ENCODE measurements at regions not wholly inside any gene's neighbourhood (a gene's known extent, or its start where the extent isn't known, plus 50 kb on each side); places are given as distances from the start of the nearest gene placed in this dataset.

GRCh38 chr20:52668626-52669025 is 303.5 kb upstream of the TSHZ2 start:
- ChIA-PET CTCF (ENCODE audit: partially characterized antibody) (interaction anchor here (1.2 kb wide), 1 partner anchor 356 kb away, joined by 3 read pairs; no protein-coding TSS in a partner anchor), POLR2A (ENCODE audit: partially characterized antibody) (no interaction called here)
- Histone ChIP-seq H3K4me1 (replicated peaks in 1 of 4; ENCODE audit: control insufficient read depth in 3 of 4, insufficient read depth in 4 of 4, low read length in 3 of 4) (no peaks in the 10 kb centered on the region), H2BK120ac (replicated peaks; ENCODE audit: low read depth, low read length) (no peak overlapping the region), H3K79me2 (ENCODE audit: control insufficient read depth in 1 of 2, insufficient read depth in 2 of 2, low read length in 2 of 2) (no peaks in the 10 kb centered on the region), H4K20me1 (replicated peaks in 1 of 2; ENCODE audit: control insufficient read depth in 1 of 2, insufficient read depth in 2 of 2, low read length in 2 of 2) (no peaks in the 10 kb centered on the region), H2BK12ac (ENCODE audit: low read depth, low read length) (no peak overlapping the region), H3K4ac (replicated peaks; ENCODE audit: insufficient read length, low read depth, low read length) (no peak overlapping the region), H4K91ac (replicated peaks; ENCODE audit: insufficient read length, low read length) (no peak overlapping the region), H3K9ac (replicated peaks in 1 of 4; ENCODE audit: extremely low read depth in 1 of 4, low read depth in 3 of 4, low read length in 3 of 4) (no peak overlapping the region), H3K18ac (ENCODE audit: extremely low read depth, low read length) (no peak overlapping the region), H3K27me3 (replicated peaks in 1 of 4; ENCODE audit: control insufficient read depth in 3 of 4, extremely low read depth in 1 of 4, insufficient read depth in 3 of 4, low read length in 3 of 4) (no peaks in the 10 kb centered on the region), H2BK20ac (ENCODE audit: low read length) (no peak overlapping the region), H3K36me3 (ENCODE audit: control insufficient read depth in 2 of 4, insufficient read depth in 4 of 4, low read length in 3 of 4) (no peaks in the 10 kb centered on the region; a peak in 1 of 8 replicates), H2BK15ac (ENCODE audit: low read length) (no peak overlapping the region), H4K5ac (ENCODE audit: insufficient read length, low read depth, low read length) (no peak overlapping the region), H2BK5ac (ENCODE audit: low read depth, low read length) (no peak overlapping the region), H3K79me1 (ENCODE audit: low read depth, low read length) (no peaks in the 10 kb centered on the region), H3K27ac (ENCODE audit: low read depth, low read length) (no peak overlapping the region), H3K4me3 (ENCODE audit: extremely low read depth in 1 of 4, insufficient read depth in 2 of 4, low read depth in 3 of 4, low read length in 4 of 4) (no peak overlapping the region), H3K23me2 (ENCODE audit: low read depth, low read length) (no peaks in the 10 kb centered on the region; the same call in 1 of the 2 replicates), H3K23ac (ENCODE audit: insufficient read length) (no peak overlapping the region), H2AK5ac (ENCODE audit: low read depth, low read length) (no peak overlapping the region), H4K8ac (ENCODE audit: extremely low read depth, insufficient read depth, low read length) (no peak overlapping the region), H3K56ac (replicated peaks; ENCODE audit: insufficient read length, low read depth, low read length) (no peak overlapping the region), H2AFZ (ENCODE audit: low read length) (no peak overlapping the region), H3K9me3 (ENCODE audit: insufficient read depth in 2 of 2, low read depth in 1 of 2, low read length in 1 of 2) (peaks cover 0 to 2% of the 10 kb centered on the region in 2 experiments; a peak in 1 of 4 replicates), H3K14ac (ENCODE audit: insufficient read length) (no peak overlapping the region), H3K4me2 (ENCODE audit: insufficient read depth in 1 of 2, low read depth in 2 of 2, low read length in 2 of 2) (no peak overlapping the region)
- FAIRE-seq (no peak), DNase-seq (ENCODE audit: low read depth in 1 of 2, low spot score in 2 of 2) (no peak)
- WGBS, 2 experiments (ENCODE audit: extremely low coverage in 1 of 2, insufficient coverage in 1 of 2, insufficient read length in 1 of 2, insufficient replicate concordance in 2 of 2, low coverage in 1 of 2, low lambda C conversion rate in 2 of 2, missing lambda C conversion rate in 1 of 2), result 92% methylated on average over 3 of the region's 3 CpGs; no CpG with 5 or more reads in 1 of the 2 experiments
- no peak for TF ChIP-seq BCL11A (IDR thresholded peaks at IDR 0.05; ENCODE audit: low read depth in 2 of 2, low read length in 2 of 2)
- no peak for TF ChIP-seq SRF (IDR thresholded peaks at IDR 0.05; ENCODE audit: low read depth, low read length)
- no peak for TF ChIP-seq POLR2A (IDR thresholded peaks at IDR 0.05; ENCODE audit: control extremely low read depth in 1 of 2, low read depth in 2 of 2, low read length in 2 of 2)
- no peak for TF ChIP-seq TBP (IDR thresholded peaks at IDR 0.05; ENCODE audit: low read depth, low read length)
- TF ChIP-seq TAF1 (IDR thresholded peaks at IDR 0.05; ENCODE audit: low read depth, low read length), result no peak
- no peak for TF ChIP-seq SAP30 (IDR thresholded peaks at IDR 0.05; ENCODE audit: insufficient read depth, insufficient replicate concordance, low read length)
- TF ChIP-seq ATF3 (IDR thresholded peaks at IDR 0.05; ENCODE audit: insufficient read depth, low read depth, low read length), result no peak
- TF ChIP-seq CEBPB (IDR thresholded peaks at IDR 0.05; ENCODE audit: low read depth, low read length), result no peak
- no peak for TF ChIP-seq CREB1 (IDR thresholded peaks at IDR 0.05)
- TF ChIP-seq ASH2L (IDR thresholded peaks at IDR 0.05; ENCODE audit: low read length), result no peak
- no peak for TF ChIP-seq JUN (IDR thresholded peaks at IDR 0.05; ENCODE audit: low read depth, low read length)
- TF ChIP-seq RAD21 (IDR thresholded peaks at IDR 0.05 in 1 of 2, conservative IDR thresholded peaks at IDR 0.05 in 1 of 2; ENCODE audit: low read depth in 2 of 2, low read length in 2 of 2), result no peak
- TF ChIP-seq GTF2F1 (IDR thresholded peaks at IDR 0.05; ENCODE audit: borderline replicate concordance, low read depth, low read length), result no peak
- TF ChIP-seq YY1 (IDR thresholded peaks at IDR 0.05; ENCODE audit: low read depth, low read length), result no peak
- TF ChIP-seq ZNF274 (IDR thresholded peaks at IDR 0.05; ENCODE audit: borderline replicate concordance, extremely low read depth, low read length), result no peak
- TF ChIP-seq MAFK (IDR thresholded peaks at IDR 0.05; ENCODE audit: low read depth, low read length), result no peak

All from H1 (cell line).